ENCODE measurements at regions not wholly inside any gene's neighbourhood (a gene's known extent, or its start where the extent isn't known, plus 50 kb on each side); places are given as distances from the start of the nearest gene placed in this dataset.

DNA sequence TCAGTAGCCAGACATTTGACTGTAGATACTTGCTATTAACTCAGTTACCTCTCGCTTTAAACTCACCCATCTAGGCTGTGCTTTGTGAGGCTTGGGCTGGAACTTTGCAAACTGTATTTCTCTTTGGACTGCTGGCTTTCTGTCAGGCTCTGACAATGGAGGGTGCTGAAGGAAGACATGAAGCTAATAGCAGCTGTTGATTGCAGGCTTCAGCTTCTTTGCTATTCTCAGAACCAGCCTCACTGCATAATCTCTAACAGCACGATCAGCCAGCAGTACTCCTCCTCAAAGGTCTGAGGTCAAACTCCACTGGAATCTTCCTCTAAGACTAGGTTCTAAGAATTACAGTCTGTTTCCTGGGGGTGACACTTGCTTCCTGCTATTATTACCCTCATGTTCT is 295.6 kb downstream of the ZBBX start:
- H3K27ac ChIP-seq: no peak overlapping the region
- H3K9me3 ChIP-seq: no peaks in the 10 kb centered on the region
- intact Hi-C loops (cut with DNase I; ENCODE audit: low total_unique reads): no loop called here
- H3K4me3 ChIP-seq: no peak overlapping the region
- DNase-seq: no peak
- TF ChIP-seq, protein P1, sequence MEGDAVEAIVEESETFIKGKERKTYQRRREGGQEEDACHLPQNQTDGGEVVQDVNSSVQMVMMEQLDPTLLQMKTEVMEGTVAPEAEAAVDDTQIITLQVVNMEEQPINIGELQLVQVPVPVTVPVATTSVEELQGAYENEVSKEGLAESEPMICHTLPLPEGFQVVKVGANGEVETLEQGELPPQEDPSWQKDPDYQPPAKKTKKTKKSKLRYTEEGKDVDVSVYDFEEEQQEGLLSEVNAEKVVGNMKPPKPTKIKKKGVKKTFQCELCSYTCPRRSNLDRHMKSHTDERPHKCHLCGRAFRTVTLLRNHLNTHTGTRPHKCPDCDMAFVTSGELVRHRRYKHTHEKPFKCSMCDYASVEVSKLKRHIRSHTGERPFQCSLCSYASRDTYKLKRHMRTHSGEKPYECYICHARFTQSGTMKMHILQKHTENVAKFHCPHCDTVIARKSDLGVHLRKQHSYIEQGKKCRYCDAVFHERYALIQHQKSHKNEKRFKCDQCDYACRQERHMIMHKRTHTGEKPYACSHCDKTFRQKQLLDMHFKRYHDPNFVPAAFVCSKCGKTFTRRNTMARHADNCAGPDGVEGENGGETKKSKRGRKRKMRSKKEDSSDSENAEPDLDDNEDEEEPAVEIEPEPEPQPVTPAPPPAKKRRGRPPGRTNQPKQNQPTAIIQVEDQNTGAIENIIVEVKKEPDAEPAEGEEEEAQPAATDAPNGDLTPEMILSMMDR (IDR thresholded peaks at IDR 0.05): no peak
- no peaks in the 10 kb centered on the region for H3K36me3 ChIP-seq
- H3K27me3 ChIP-seq: no peaks in the 10 kb centered on the region
- no peaks in the 10 kb centered on the region for H3K4me1 ChIP-seq

DNA sequence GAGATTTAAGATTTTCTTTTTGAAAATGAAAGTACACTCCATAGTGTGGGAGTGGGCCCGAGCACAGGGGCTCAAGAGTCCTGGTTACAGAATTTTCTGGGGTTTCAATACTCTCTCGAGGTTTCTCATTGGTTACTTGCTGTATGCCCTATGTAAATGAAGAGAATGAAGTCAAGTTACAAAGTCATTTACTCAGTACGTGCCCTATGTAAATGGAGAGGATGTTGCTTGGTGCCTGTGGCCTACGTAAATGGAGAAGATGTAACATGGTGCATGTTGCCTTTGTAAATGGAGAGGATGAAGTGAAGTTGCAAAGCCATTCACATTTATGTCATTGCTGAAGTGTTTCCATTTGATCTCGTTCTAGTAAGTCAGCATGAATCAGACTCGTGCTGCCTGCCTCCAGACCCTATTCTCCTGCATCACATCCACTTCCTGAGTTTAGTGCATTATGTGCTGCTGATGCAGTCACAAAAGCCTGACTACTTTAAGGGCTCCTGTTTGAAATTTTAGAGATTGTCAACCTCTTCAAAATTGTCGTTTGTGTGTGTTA is 302.0 kb downstream of the ZBBX start:
- intact Hi-C loops (cut with DNase I; ENCODE audit: low total_unique reads): no loop called here
- DNase-seq: no peak
- TF ChIP-seq, protein P1 (IDR thresholded peaks at IDR 0.05): no peak

DNA sequence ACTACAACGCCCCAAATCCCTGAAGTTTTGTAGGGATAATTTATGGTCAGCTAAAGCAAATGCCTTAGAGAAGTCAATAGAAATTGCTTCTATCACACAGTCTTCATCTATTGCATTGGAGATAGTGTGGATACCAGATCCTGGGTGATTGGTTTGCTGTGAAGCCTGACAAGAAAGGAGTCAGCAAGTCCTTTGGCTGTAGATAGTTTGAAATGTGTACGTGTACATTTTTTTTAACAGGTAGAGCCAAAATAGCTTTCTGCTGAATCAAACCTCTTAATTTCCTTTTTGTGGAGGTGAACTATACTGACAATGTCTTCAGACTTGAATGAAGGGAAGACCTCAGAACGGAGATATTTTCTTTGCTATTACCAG is 312.3 kb downstream of the ZBBX start:
- DNase-seq: no peak
- Histone ChIP-seq H3K4me1 (no peaks in the 10 kb centered on the region), H3K9me3 (no peaks in the 10 kb centered on the region), H3K36me3 (no peaks in the 10 kb centered on the region), H3K4me3 (no peak overlapping the region), H3K27ac (no peak overlapping the region), H3K27me3 (no peaks in the 10 kb centered on the region)
- intact Hi-C loops (cut with DNase I; ENCODE audit: low total_unique reads): no loop called here
- TF ChIP-seq, protein P1 (IDR thresholded peaks at IDR 0.05): no peak

More for the DNA sequence above, 302.0 kb downstream of the ZBBX start:
- Histone ChIP-seq H3K9me3 (no peaks in the 10 kb centered on the region), H3K4me1 (no peaks in the 10 kb centered on the region), H3K27ac (no peak overlapping the region), H3K36me3 (no peaks in the 10 kb centered on the region), H3K4me3 (no peak overlapping the region), H3K27me3 (no peaks in the 10 kb centered on the region)

DNA sequence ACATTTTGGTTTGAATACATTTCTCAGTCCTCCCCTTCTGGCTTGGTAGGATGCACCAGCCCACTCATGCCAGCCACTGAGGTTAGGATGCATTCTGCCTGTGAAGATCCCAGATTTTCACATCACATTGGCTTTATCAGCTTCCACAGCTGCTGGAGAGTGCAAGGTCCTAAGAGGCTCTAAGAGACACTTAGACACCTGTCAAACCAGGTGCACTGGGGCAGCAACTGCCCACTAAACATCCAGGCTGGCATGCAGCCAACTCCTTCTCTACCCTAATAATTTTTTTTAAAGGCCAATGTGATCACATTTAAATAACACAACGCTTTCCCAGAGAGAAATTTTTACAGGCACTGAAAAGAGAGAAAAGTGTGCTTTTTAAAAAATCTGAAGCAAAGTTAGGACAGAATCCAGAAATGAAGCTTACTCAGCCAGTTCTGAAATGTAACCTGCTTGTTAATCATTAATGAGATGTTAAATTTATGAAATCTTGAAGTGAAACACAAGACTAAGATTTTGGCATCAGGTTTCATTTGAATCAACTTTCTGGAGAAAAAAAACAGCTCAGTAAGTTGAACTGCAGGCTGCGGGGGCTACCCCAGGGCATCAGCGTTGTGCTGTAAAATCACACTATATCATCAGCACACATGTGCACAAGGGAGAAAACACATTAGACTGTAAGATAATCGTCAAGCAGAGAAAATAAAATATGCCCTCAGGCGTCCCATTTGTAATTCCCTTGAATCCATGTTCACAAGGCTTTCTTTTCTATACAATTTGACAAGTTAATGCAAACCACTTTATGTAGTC is 312.9 kb downstream of the ZBBX start:
- no peak overlapping the region for H3K4me3 ChIP-seq
- no peaks in the 10 kb centered on the region for H3K4me1 ChIP-seq
- DNase-seq: no peak
- no peak overlapping the region for H3K27ac ChIP-seq
- intact Hi-C loops (cut with DNase I; ENCODE audit: low total_unique reads): no loop called here
- H3K27me3 ChIP-seq: no peaks in the 10 kb centered on the region
- TF ChIP-seq, protein P1 (IDR thresholded peaks at IDR 0.05): no peak
- H3K36me3 ChIP-seq: no peaks in the 10 kb centered on the region
- no peaks in the 10 kb centered on the region for H3K9me3 ChIP-seq

DNA sequence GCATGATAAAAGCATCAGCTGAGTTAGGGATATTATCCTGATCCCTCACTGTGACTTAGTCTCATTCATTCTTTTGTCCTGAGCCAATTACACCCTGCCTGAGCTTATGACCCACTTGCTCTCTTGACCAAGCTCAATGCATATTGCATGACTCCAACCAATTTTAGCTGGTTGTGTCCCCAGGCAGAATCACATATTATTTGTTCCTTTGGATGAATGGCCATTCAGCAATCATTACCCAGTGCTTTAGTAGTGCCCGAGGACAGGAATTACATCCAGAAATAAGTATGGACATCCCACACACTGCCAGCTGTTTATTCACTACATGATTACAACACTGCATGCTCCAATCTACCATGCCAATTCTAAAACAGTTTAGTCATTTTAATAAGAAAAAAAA is 322.5 kb downstream of the ZBBX start:
- H3K27me3 ChIP-seq: no peaks in the 10 kb centered on the region
- no peak for DNase-seq
- no peak overlapping the region for H3K27ac ChIP-seq
- no peaks in the 10 kb centered on the region for H3K36me3 ChIP-seq
- no peaks in the 10 kb centered on the region for H3K9me3 ChIP-seq
- H3K4me1 ChIP-seq: no peaks in the 10 kb centered on the region
- intact Hi-C loops (cut with DNase I; ENCODE audit: low total_unique reads): no loop called here
- no peak overlapping the region for H3K4me3 ChIP-seq
- TF ChIP-seq, protein P1 (IDR thresholded peaks at IDR 0.05): no peak

All from tibial artery (tissue), 4 donors.